B cell (primary cell): ENCODE measurements at regions not wholly inside any gene's neighbourhood (a gene's known extent, or its start where the extent isn't known, plus 50 kb on each side); places are given as distances from the start of the nearest gene placed in this dataset.

Experiments
- ATAC-seq: fragments of 200-7000 bp; cut with Tn5 transposase; one replicate; pipeline ENCODE4 v1.10.0; 2021; ENCODE audit warnings: low read depth, mild to moderate bottlenecking, moderate number of reproducible peaks, moderate library complexity
- CTCF ChIA-PET: fragments of 350-600 bp; sonication (Branson Sonifier 250); formaldehyde crosslinking; loops from one replicate; lab custom pipeline; 2021; ENCODE audit warnings: antibody characterized with exemption, inconsistent platforms; lab: Charles Lee
- POLR2A ChIA-PET: fragments of 350-600 bp; sonication (Branson Sonifier 250); formaldehyde crosslinking; loops from one replicate; lab custom pipeline; 2021; ENCODE audit warnings: antibody characterized with exemption; lab: Charles Lee
- DNase-seq: peaks from one replicate; pipeline ENCODE4 v3.0.0; 2013
- H2AFZ ChIP-seq: 2 replicates; pipeline ENCODE4 v1.6.1; 2012; ENCODE audit warnings: mild to moderate bottlenecking, low read depth, low read length; ENCODE audit not compliant: insufficient read depth, poor library complexity, severe bottlenecking
- H3K27ac ChIP-seq, 2 donors: 1 replicate in 1 of 2; 2 replicates in 1 of 2; pipeline ENCODE4 v1.5.1; 2012 to 2013; ENCODE audit warnings: low read length in 2 of 2, mild to moderate bottlenecking in 2 of 2, moderate library complexity in 1 of 2
- H3K27me3 ChIP-seq, 4 experiments: fragments of 200-600 bp in 1 of 4; sonication (generic) in 1 of 4; replicated peaks in 1 of 4; 1 replicate in 2 of 4; 2 replicates in 2 of 4; pipeline versions ENCODE4 v1.6.1 to v1.7.0; 2013 to 2016; ENCODE audit warnings: low read length in 3 of 4, mild to moderate bottlenecking in 2 of 4, mixed read lengths in 1 of 4, moderate library complexity in 1 of 4; ENCODE audit not compliant: insufficient read depth in 4 of 4, control insufficient read depth in 3 of 4; ENCODE audit errors: control extremely low read depth in 1 of 4
- H3K36me3 ChIP-seq, 2 experiments: replicated peaks in 1 of 2; 1 replicate in 1 of 2; 2 replicates in 1 of 2; pipeline versions ENCODE4 v1.6.1 to v1.7.1; 2013; ENCODE audit warnings: low read length in 1 of 2; ENCODE audit not compliant: insufficient read depth in 2 of 2, control insufficient read depth in 1 of 2; ENCODE audit errors: control extremely low read depth in 1 of 2, extremely low read depth in 1 of 2
- H3K4me1 ChIP-seq, 2 donors: fragments of 200-600 bp in 1 of 2; sonication (generic) in 1 of 2; 1 replicate in 1 of 2; 2 replicates in 1 of 2; pipeline versions ENCODE4 v1.5.1 to v1.6.1; 2013 to 2017; ENCODE audit warnings: low read length in 2 of 2; ENCODE audit not compliant: control insufficient read depth in 2 of 2, insufficient read depth in 2 of 2
- H3K4me2 ChIP-seq: replicated peaks from 2 replicates; pipeline ENCODE3; 2012; ENCODE audit warnings: mild to moderate bottlenecking, low read depth, low read length; ENCODE audit not compliant: poor library complexity, severe bottlenecking
- H3K4me3 ChIP-seq, 5 experiments: fragments of 200-600 bp in 1 of 5; sonication (generic) in 1 of 5; 1 replicate in 3 of 5; 2 replicates in 2 of 5; pipeline versions ENCODE4 v1.5.1 to v1.7.0; 2011 to 2016; ENCODE audit warnings: low read length in 4 of 5, mild to moderate bottlenecking in 4 of 5, low read depth in 2 of 5, control low read depth in 1 of 5, moderate library complexity in 1 of 5; ENCODE audit not compliant: insufficient read depth in 1 of 5; ENCODE audit errors: control extremely low read depth in 1 of 5, extremely low read depth in 1 of 5
- H3K79me2 ChIP-seq: fragments of 200-600 bp; sonication (generic); one replicate; pipeline ENCODE4 v1.6.0; 2016; ENCODE audit warnings: low read length; ENCODE audit not compliant: control insufficient read depth, insufficient read depth
- H3K9ac ChIP-seq: fragments of 200-600 bp; sonication (generic); 2 replicates; pipeline ENCODE4 v1.6.1; 2017; ENCODE audit warnings: mild to moderate bottlenecking, low read length, moderate library complexity
- H3K9me3 ChIP-seq, 3 donors: one replicate each; pipeline versions ENCODE4 v1.6.1 to v1.7.1; 2013; ENCODE audit warnings: low read length in 2 of 3; ENCODE audit not compliant: control insufficient read depth in 2 of 3, insufficient read depth in 1 of 3; ENCODE audit errors: control extremely low read depth in 1 of 3
- H4K20me1 ChIP-seq: 2 replicates; pipeline ENCODE4 v1.6.0; 2012; ENCODE audit warnings: mild to moderate bottlenecking, low read length; ENCODE audit not compliant: insufficient read depth, control insufficient read depth, poor library complexity, severe bottlenecking
- H3K27ac Mint-ChIP-seq: one replicate; pipeline ENCODE4 v1.8.0; 2021; ENCODE audit warnings: mixed read lengths
- H3K27me3 Mint-ChIP-seq: one replicate; pipeline ENCODE4 v1.8.0; 2021; ENCODE audit warnings: mixed read lengths
- H3K4me1 Mint-ChIP-seq: one replicate; pipeline ENCODE4 v1.8.0; 2021; ENCODE audit warnings: mixed read lengths
- H3K4me3 Mint-ChIP-seq: one replicate; pipeline ENCODE4 v1.8.0; 2021; ENCODE audit warnings: mixed read lengths
- H3K9me3 Mint-ChIP-seq: one replicate; pipeline ENCODE4 v1.8.0; 2022; ENCODE audit warnings: mixed read lengths; ENCODE audit not compliant: insufficient read depth
- CTCF ChIP-seq: fragments of 200-600 bp; IDR thresholded peaks from one replicate; pipeline ENCODE4 v1.8.0; 2022; ENCODE audit warnings: antibody characterized with exemption, mild to moderate bottlenecking
- EZH2 ChIP-seq: IDR thresholded peaks from 2 replicates; pipeline ENCODE4 v1.6.1; 2012; ENCODE audit warnings: borderline replicate concordance, low read depth, mild to moderate bottlenecking, moderate library complexity, low read length; ENCODE audit not compliant: insufficient read depth, poor library complexity, severe bottlenecking
- WGBS: methylation state at CpG from one replicate; pipeline ENCODE4 v1.1.5; 2013; ENCODE audit warnings: missing lambda C conversion rate; ENCODE audit not compliant: insufficient coverage; 5-methylcytosine and 5-hydroxymethylcytosine counted together
- intact Hi-C: fragments of 100-400 bp; cut with micrococcal nuclease; formaldehyde crosslinking; loops from one replicate; pipeline ENCODE4 v1.10.0; 2022

DNA sequence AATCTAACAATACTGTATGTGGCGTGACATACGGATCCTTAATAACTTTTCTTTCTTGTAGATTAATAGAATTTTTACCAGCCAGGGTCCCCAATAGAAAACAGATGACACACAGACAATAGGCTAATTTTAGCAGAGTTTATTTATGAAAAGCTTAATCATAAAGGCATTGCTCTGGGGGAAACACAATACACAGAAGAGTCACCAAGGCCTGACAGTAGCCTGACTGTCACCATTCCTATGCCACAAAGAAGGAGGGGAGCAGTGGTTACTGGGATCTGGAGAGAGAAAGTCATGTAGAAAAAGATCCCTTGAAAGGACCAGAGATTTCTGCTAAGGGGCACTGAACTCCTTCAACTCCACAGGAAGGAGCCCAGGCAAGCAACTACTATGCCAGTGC is 139.5 kb downstream of the METTL4 start:
- ATAC-seq (no peak), DNase-seq (no peak)
- no peak overlapping the region for H3K27ac Mint-ChIP-seq
- TF ChIP-seq CTCF (no peak), EZH2 (no peak)
- Histone ChIP-seq H3K4me1 (no peaks in the 10 kb centered on the region), H3K4me2 (no peak overlapping the region), H3K4me3 (no peak overlapping the region), H3K27ac (no peak overlapping the region), H3K9ac (no peak overlapping the region), H2AFZ (no peak overlapping the region), H3K36me3 (no peaks in the 10 kb centered on the region), H3K79me2 (no peaks in the 10 kb centered on the region), H3K9me3 (peaks cover 5 to 13% (median 7%) of the 10 kb centered on the region in 3 donors), H4K20me1 (no peaks in the 10 kb centered on the region), H3K27me3 (no peaks in the 10 kb centered on the region)
- WGBS, result no CpG with 5 or more reads among the region's 2 CpGs
- no peak overlapping the region for H3K4me3 Mint-ChIP-seq
- ChIA-PET CTCF (no interaction called here), POLR2A (no interaction called here)
- H3K9me3 Mint-ChIP-seq, result peaks cover 6% of the 10 kb centered on the region
- intact Hi-C loops, result no loop called here
- H3K4me1 Mint-ChIP-seq, result no peaks in the 10 kb centered on the region
- H3K27me3 Mint-ChIP-seq, result peaks cover 17% of the 10 kb centered on the region

DNA sequence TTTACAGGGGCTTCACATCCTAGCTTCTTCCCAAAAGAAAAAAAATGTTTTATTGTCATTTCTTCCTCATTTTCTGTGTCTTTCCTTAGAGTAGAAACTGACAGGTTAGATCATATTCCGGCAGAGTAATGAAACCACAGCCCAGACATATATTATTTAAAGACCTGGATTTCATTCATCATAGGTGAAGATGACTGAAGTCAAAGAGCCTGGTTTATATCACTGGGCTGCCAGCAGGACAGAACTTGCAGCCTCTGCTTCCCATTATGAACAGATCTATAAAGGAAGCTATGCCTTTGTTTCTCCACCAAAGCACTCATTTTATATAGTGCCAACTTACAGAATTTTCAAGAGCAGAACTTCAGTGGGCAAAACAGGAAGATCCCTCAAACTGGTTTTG is 137.9 kb downstream of the METTL4 start:
- Histone ChIP-seq H3K79me2 (no peaks in the 10 kb centered on the region), H2AFZ (no peak overlapping the region), H3K36me3 (no peaks in the 10 kb centered on the region), H3K4me1 (no peaks in the 10 kb centered on the region), H3K4me3 (no peak overlapping the region), H3K4me2 (no peak overlapping the region), H3K27ac (no peak overlapping the region), H3K9me3 (peaks cover 5 to 13% (median 7%) of the 10 kb centered on the region in 3 donors), H3K27me3 (no peaks in the 10 kb centered on the region), H3K9ac (no peak overlapping the region), H4K20me1 (no peaks in the 10 kb centered on the region)
- no peak overlapping the region for H3K27ac Mint-ChIP-seq
- intact Hi-C loops, result no loop called here
- CTCF ChIA-PET, result no interaction called here
- no peak overlapping the region for H3K4me3 Mint-ChIP-seq
- DNase-seq (no peak), ATAC-seq (no peak)
- no peaks in the 10 kb centered on the region for H3K4me1 Mint-ChIP-seq
- WGBS, result no CpG with 5 or more reads among the region's 1 CpG
- H3K27me3 Mint-ChIP-seq, result peaks cover 17% of the 10 kb centered on the region
- peaks cover 6% of the 10 kb centered on the region for H3K9me3 Mint-ChIP-seq
- TF ChIP-seq EZH2, result no peak
- TF ChIP-seq CTCF, result no peak
- POLR2A ChIA-PET, result no interaction called here
